Skeletal muscle satellite cell (primary cell): ENCODE measurements at regions not wholly inside any gene's neighbourhood (a gene's known extent, or its start where the extent isn't known, plus 50 kb on each side); places are given as distances from the start of the nearest gene placed in this dataset.

Experiments
- H3K27me3 ChIP-seq: 2 replicates; pipeline ENCODE4 v1.7.0; 2013; ENCODE audit warnings: low read length; ENCODE audit not compliant: control insufficient read depth, insufficient read depth
- H3K36me3 ChIP-seq: 2 replicates; pipeline ENCODE4 v1.7.0; 2013; ENCODE audit warnings: mild to moderate bottlenecking, control low read depth, low read length; ENCODE audit not compliant: insufficient read depth
- H3K4me1 ChIP-seq: 2 replicates; pipeline ENCODE4 v1.7.0; 2013; ENCODE audit warnings: low read length; ENCODE audit not compliant: control insufficient read depth, insufficient read depth
- H3K4me2 ChIP-seq: 2 replicates; pipeline ENCODE4 v1.7.0; 2013; ENCODE audit warnings: mild to moderate bottlenecking, low read length
- H3K4me3 ChIP-seq: 2 replicates; pipeline ENCODE4 v1.7.0; 2013; ENCODE audit warnings: low read length
- H3K9ac ChIP-seq: 2 replicates; pipeline ENCODE4 v1.7.0; 2013; ENCODE audit warnings: mild to moderate bottlenecking, low read depth, low read length, moderate library complexity
- H3K9me3 ChIP-seq: replicated peaks from 2 replicates; pipeline ENCODE4 v1.7.0; 2013; ENCODE audit warnings: mild to moderate bottlenecking, control low read depth, low read length

DNA sequence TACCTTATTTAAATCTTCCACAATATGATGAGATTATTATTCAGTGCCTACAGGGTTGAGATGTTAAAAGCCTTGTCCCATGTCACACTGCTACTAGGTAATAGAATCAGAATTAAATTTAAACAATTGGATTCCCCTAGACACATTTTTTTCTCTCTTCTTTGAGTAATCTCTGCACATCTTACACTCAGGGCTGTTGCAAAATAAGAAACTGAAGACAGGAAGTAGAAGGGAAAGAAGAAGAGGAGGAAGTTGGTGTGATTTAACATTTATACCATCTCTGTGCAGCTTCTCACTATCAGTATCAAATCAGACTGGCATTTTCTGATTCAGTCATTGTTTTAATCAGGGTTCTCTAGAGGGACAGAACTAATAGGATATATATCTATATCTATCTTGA is 677.6 kb downstream of the IRS1 start:
- Histone ChIP-seq H3K27me3 (no peaks in the 10 kb centered on the region), H3K36me3 (no peaks in the 10 kb centered on the region), H3K9me3 (no peaks in the 10 kb centered on the region), H3K4me2 (no peak overlapping the region), H3K9ac (no peak overlapping the region), H3K4me3 (no peak overlapping the region), H3K4me1 (peaks cover 38% of the 10 kb centered on the region)

DNA sequence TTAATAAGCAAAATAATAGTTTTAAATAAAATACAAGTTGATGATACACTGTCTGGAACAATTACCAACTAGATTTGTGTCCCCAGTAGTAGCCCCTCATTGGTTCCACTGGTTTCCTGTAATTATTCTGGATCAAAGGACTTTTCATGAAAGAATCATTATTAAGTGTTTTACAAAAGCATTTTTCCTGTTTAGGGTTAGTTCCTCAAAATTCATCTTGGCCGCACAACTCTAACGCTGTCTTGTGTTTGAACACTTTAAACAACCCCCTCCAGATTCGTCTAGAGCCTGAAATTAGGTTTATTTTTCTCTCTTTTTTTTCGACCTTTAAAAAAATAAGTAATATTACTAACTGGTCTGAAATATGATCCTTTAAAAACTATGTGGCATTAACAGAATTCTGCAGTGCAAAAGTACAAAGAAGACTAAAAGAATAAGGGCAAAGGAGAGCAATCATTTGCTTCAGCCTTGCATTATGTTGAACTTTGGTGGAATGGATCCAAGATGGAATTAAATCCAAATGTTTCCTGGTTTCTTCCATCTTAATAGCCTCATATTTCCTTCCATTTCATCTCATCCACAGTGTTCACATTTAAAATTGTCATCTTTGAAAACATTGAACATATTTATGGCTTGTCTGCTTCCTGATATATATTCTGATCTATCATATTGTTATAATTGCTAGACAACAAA is 678.4 kb downstream of the IRS1 start:
- no peak overlapping the region for H3K4me3 ChIP-seq
- no peak overlapping the region for H3K9ac ChIP-seq
- no peaks in the 10 kb centered on the region for H3K36me3 ChIP-seq
- H3K4me1 ChIP-seq, result peaks cover 44% of the 10 kb centered on the region
- no peak overlapping the region for H3K4me2 ChIP-seq
- H3K9me3 ChIP-seq, result no peaks in the 10 kb centered on the region
- no peaks in the 10 kb centered on the region for H3K27me3 ChIP-seq

DNA sequence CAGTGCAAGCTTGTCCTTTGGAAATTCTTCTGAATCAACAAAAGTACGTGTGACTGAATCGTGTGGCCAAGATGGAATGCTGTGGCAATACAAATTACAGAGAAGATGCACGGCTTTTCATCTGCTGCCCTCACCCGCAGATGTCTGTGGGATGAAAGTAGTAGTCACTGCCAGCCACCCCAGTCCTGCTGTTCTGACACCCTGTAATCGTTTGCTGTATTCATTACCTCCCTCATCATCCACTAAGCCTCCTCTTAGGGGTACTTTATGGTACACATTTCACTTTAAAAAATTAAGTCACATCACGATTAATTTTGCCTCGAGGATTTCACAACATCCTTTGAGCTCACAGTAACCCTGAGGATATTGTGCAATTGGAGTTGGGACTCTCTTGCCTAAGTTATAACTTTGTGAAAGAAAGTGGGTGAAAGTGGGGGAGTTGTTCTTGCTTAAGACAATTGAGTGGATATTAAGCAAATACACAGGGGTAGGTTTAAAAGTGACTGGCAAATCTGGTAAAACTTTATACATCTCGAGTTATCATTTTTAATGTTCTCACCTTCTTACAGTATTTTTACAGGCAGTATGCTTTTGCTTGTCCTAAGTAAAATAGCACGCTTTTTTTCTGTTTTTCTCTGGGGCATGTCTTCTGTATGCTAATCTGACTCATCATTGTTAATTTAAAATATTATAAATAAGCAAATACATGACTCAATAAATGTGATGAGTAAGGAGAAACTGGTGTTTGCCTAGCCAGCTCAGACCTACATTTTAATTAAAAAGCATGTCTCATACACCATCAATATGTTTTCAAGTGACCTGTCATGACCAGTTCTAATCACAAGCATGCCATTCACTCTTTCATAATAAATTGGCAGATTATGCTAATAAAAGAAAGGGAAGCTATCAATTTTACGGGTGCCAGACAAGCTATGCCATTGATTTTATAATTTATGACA is 680.9 kb downstream of the IRS1 start:
- H3K9ac ChIP-seq, result peak overlapping the region; percentile 70
- H3K36me3 ChIP-seq, result no peaks in the 10 kb centered on the region
- peak overlapping the region; percentile 37 for H3K4me3 ChIP-seq
- peak overlapping the region; percentile 73 for H3K4me2 ChIP-seq
- no peaks in the 10 kb centered on the region for H3K9me3 ChIP-seq
- peaks cover 64% of the 10 kb centered on the region for H3K4me1 ChIP-seq
- no peaks in the 10 kb centered on the region for H3K27me3 ChIP-seq

DNA sequence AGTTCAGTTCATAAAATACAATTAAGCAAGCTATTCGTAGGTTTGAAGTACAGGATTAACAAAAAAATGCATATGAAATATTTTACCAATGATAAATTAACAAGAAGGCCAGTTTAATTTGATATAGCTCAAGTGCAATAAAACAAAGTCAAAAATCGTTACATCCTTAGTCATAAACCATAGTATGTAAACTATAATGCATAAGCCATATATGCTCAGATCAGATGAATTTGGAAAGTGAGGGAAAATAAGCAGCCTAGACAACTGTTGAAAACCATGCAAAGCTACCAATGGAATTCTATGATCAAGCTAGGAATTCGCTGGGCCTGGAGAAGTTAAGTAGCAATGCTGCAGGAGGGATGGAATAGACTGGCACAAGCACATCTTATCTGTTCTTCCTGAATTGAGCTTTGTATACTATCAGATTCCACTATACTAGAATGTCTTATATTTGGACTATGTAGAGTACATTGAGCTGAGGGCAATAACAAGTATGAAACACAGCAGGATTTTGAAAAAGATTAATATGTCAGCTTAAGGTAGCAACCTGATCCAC is 682.0 kb downstream of the IRS1 start:
- H3K27me3 ChIP-seq, result no peaks in the 10 kb centered on the region
- peaks cover 64% of the 10 kb centered on the region for H3K4me1 ChIP-seq
- no peaks in the 10 kb centered on the region for H3K9me3 ChIP-seq
- H3K4me3 ChIP-seq, result no peak overlapping the region
- peak overlapping the region; percentile 70 for H3K9ac ChIP-seq
- H3K4me2 ChIP-seq, result peak overlapping the region; percentile 73
- no peaks in the 10 kb centered on the region for H3K36me3 ChIP-seq

DNA sequence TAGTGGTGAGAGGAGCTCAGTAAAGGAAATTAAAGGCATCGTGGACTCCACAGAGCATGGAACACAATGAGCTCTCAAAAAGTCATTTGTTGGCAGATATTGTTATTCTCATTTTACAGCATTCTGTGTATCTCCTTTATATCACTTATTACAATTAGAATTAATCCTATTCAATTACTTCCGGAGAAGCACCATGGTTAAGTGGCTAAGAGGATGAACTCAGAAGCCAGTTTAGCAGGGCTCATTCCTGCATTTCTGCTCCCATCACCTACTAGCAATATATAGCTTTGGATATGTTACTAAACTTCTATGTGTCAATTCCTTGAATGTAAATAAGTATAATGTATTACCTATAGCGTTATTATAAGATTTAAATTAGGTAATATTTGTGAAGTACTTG is 683.3 kb downstream of the IRS1 start:
- H3K9me3 ChIP-seq, result no peaks in the 10 kb centered on the region
- H3K9ac ChIP-seq, result no peak overlapping the region
- no peak overlapping the region for H3K4me3 ChIP-seq
- no peaks in the 10 kb centered on the region for H3K36me3 ChIP-seq
- H3K27me3 ChIP-seq, result no peaks in the 10 kb centered on the region
- no peak overlapping the region for H3K4me2 ChIP-seq
- H3K4me1 ChIP-seq, result peaks cover 58% of the 10 kb centered on the region

DNA sequence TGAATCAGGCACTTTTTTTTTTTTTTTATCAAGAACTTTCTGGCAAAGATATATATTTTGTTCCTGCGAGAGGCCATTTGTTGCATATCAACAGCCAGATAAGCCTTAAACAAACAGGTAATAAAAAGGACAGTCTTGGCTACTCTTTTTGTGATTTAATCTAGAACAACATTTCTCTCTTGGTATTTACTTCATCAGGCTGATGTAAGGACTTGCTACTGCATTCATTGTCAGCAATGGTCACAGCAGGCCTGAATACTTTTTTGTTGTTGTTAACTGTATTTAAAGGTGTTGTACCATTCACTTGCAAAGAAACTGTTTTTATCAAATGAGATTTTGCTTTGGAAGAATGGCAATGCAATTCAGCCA is 683.8 kb downstream of the IRS1 start:
- H3K27me3 ChIP-seq, result no peaks in the 10 kb centered on the region
- H3K4me2 ChIP-seq, result peak overlapping the region; percentile 53
- H3K9me3 ChIP-seq, result no peaks in the 10 kb centered on the region
- peaks cover 54% of the 10 kb centered on the region for H3K4me1 ChIP-seq
- no peaks in the 10 kb centered on the region for H3K36me3 ChIP-seq
- H3K9ac ChIP-seq, result peak overlapping the region; percentile 57
- no peak overlapping the region for H3K4me3 ChIP-seq

DNA sequence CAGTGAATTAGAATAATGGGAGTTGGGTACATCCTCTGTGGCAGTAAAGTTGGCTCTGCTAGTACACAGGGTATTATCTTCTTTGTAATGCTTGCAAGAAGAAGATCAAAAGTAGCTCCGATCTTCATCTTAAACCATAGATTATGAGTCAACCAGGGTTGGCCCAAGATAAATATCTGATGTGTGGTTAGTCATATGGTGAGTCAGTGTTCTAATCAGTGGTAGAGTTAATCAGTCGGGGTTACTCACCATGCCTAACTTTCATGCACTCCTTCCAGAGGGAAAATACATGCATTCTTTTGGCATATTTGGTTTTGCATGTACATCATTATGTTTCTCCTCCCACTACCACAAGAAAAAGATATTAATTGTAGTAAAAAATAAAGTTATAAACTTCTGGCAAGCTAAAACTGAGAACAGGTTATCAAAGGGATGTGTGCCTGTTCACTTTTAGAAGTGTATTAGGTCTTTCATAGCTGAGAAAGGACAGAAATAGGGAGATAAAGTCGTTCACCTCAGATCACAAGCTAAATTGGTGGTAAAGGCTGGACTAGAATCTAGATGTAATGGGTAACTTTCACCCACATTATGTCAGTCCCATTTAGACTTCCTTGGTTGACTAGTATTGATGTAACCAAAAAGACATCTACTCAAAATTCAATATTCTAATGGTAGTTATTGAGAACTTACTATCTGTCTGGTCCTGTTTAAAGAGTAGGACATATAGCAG is 684.4 kb downstream of the IRS1 start:
- H3K4me2 ChIP-seq, result peak overlapping the region; percentile 53
- no peaks in the 10 kb centered on the region for H3K27me3 ChIP-seq
- H3K9ac ChIP-seq, result peak overlapping the region; percentile 57
- no peaks in the 10 kb centered on the region for H3K36me3 ChIP-seq
- no peak overlapping the region for H3K4me3 ChIP-seq
- H3K4me1 ChIP-seq, result peaks cover 54% of the 10 kb centered on the region
- no peaks in the 10 kb centered on the region for H3K9me3 ChIP-seq

DNA sequence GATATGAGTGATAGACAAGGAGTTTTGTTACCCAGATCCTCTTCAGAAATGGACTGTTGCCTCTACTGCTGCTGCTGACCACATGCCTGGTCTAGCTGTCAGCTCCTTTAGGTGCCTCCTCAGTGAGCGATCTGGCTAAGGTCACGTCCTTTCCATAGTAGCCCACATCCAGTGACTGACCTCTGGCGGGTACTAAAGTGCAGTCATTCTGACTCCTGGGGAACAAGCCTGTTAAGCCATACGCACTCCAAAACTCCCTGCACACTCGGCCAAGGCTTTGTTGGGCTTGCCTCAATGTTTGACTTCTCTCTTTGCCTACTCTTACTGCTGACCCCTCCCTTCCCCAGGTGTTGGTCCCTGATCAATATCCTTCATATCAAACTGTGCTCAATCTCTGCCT is 685.2 kb downstream of the IRS1 start:
- peak overlapping the region; percentile 45 for H3K4me2 ChIP-seq
- H3K9ac ChIP-seq, result peak overlapping the region; percentile 22
- no peaks in the 10 kb centered on the region for H3K27me3 ChIP-seq
- H3K36me3 ChIP-seq, result no peaks in the 10 kb centered on the region
- H3K4me1 ChIP-seq, result peaks cover 49% of the 10 kb centered on the region
- no peak overlapping the region for H3K4me3 ChIP-seq
- no peaks in the 10 kb centered on the region for H3K9me3 ChIP-seq

DNA sequence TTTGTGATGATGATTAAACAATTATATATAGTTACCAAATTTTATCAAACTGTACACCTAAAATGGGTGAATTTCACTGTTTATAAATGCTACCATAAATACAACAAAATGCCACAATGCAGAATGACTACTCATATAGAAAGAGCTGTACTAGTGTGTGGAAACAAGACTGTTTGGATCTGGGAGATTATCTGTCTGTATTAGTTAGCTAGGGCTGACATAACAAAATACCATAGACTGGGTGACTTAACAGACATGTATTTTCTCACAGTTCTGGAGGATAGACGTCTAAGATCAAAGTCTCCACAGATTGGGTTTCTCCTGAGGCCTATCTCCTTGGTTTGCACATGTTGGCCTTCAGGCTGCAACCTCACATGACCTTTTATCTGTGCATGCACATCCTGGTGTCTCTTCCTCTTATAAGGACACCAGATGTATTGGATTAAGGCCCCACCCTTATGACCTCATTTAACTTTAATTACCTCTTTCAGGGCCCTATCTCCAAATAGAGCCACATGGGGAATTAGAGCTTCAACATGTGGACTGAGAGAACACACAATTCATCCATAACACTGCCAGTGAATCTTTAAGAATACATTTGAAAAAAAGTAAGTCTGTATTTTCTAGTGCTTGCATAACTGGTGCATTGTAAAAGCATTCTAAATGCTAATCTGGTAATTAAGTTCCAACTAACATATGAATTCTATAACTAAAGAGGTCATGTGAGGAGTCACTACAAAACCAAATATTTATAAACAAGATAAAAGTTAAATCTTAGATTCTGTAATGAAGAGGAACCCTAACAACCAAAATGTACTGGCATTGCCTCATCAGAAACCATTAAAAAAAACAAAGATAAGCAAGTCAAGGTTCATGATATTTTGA is 699.6 kb downstream of the NYAP2 start:
- Histone ChIP-seq H3K4me3 (no peak overlapping the region), H3K36me3 (no peaks in the 10 kb centered on the region), H3K4me2 (no peak overlapping the region), H3K9ac (no peak overlapping the region), H3K4me1 (no peaks in the 10 kb centered on the region), H3K27me3 (no peaks in the 10 kb centered on the region), H3K9me3 (no peaks in the 10 kb centered on the region)

DNA sequence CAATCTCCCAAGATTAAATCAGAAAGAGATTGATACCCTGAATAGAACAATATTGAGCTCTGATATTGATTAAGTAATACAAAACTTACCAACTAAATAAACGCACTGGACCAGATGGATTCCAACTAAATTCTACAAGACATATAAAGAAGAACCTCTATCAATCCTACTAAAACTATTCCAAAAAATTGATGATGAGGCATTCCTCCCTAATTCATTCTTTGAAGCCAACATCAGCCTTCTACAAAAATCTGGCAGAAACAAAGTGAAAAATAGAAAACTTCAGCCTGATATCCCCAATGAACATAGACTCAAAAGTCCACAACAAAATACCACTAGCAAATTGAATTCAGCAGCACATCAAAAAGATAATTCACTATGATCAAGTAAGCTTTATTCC is 695.5 kb downstream of the NYAP2 start:
- no peaks in the 10 kb centered on the region for H3K27me3 ChIP-seq
- H3K9ac ChIP-seq, result no peak overlapping the region
- no peaks in the 10 kb centered on the region for H3K9me3 ChIP-seq
- H3K4me1 ChIP-seq, result no peaks in the 10 kb centered on the region
- H3K36me3 ChIP-seq, result no peaks in the 10 kb centered on the region
- H3K4me2 ChIP-seq, result no peak overlapping the region
- no peak overlapping the region for H3K4me3 ChIP-seq
